Ovary (tissue), 3 donors: ENCODE measurements at regions not wholly inside any gene's neighbourhood (a gene's known extent, or its start where the extent isn't known, plus 50 kb on each side); places are given as distances from the start of the nearest gene placed in this dataset.

Source experiments
- POLR2A ChIP-seq: fragments of 450-650 bp; IDR thresholded peaks from one replicate; pipeline ENCODE4 v1.6.1; 2017; ENCODE audit warnings: antibody characterized with exemption, mild to moderate bottlenecking, moderate library complexity
- TF ChIP-seq, protein P1 (sequence below), 3 donors: fragments of 450-650 bp in 2 of 3; fragments of 200-600 bp in 1 of 3; IDR thresholded peaks; one replicate each; pipeline versions ENCODE4 v1.5.1 to v1.8.0; 2016 to 2022; ENCODE audit warnings: antibody characterized with exemption in 3 of 3, mild to moderate bottlenecking in 1 of 3
- donor health status: DM: no; HTN: no; CAD: no.

DNA sequence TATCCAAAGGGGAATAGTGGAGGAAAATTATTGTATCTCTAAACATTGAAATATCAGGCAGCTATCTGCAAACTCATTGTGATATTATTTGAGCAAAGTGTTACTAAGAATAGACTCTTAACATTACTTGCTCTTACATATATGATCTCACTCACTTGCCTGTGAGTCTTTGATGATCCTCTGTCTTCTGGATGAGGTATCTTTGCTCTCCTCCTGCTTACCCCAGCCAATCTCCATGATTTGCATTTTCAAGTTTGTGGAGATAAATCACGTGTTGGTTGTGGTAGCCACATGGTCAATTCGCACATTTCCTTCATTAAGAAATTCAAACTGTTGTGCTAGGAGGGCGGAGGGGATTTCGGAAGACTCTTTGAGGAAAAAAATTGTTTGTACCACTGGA is 169.9 kb upstream of the S100G start:
- TF ChIP-seq, protein P1, sequence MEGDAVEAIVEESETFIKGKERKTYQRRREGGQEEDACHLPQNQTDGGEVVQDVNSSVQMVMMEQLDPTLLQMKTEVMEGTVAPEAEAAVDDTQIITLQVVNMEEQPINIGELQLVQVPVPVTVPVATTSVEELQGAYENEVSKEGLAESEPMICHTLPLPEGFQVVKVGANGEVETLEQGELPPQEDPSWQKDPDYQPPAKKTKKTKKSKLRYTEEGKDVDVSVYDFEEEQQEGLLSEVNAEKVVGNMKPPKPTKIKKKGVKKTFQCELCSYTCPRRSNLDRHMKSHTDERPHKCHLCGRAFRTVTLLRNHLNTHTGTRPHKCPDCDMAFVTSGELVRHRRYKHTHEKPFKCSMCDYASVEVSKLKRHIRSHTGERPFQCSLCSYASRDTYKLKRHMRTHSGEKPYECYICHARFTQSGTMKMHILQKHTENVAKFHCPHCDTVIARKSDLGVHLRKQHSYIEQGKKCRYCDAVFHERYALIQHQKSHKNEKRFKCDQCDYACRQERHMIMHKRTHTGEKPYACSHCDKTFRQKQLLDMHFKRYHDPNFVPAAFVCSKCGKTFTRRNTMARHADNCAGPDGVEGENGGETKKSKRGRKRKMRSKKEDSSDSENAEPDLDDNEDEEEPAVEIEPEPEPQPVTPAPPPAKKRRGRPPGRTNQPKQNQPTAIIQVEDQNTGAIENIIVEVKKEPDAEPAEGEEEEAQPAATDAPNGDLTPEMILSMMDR (IDR thresholded peaks at IDR 0.05): no peak
- TF ChIP-seq POLR2A: no peak
